ENCODE measurements at regions not wholly inside any gene's neighbourhood (a gene's known extent, or its start where the extent isn't known, plus 50 kb on each side); places are given as distances from the start of the nearest gene placed in this dataset.

DNA sequence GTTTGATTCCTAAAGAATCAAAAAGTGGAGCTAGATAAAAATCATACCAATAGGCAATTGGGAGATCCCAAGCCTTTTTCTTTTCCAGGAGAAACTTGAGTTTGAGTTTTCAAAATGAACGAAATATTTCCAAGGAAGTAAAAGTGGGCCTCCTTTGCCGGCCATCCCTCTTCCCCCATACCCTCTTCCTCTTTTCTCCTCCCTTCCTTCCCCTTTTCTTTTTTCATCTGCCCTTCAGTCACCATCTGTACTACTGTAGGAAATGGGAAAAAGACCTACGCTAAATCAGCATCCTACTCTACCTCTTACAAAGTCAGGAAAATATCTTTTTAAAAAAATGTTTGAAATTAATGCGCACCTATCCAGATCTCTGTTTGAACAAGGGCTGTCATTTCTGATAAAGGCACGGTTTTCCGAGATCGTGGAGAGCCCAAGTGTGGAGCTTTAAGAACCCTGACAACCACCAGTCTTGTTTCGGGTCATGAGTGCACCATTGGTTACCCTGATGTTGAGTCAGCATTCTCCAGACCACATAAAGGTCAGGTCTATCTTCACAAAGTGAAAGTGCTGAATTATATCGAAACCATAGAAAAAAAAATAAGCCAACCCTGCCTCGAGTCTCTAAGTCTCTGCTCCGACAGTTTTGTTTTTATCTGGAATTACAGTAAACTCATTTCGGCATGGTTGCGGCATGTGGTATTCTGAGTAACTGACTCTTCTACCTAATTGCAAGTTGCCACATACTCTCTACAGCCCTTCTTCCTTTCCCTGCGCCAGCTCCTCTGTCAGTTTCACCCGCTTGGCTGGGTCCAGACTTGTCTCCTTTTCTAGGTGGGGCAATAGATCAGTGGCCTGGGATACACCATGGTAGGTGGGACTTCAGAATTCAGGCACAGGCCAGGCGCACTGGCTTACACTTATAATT lies 140.2 kb upstream of the KLF3 start (continued):
- TF ChIP-seq SMARCA4 (IDR thresholded peaks at IDR 0.05) (peak; percentile 41; the same call in 1 of the 2 replicates), SREBF2 (CRISPR knock-in tag; IDR thresholded peaks at IDR 0.05) (no peak), TBL1XR1 (IDR thresholded peaks at IDR 0.05; ENCODE audit: low read length in 2 of 2) (peak in 1 of 2 experiments; percentile 17; a peak in 1 of 4 replicates), ZNF347 (CRISPR knock-in tag; IDR thresholded peaks at IDR 0.05; ENCODE audit: low read depth) (no peak), MBD2 (IDR thresholded peaks at IDR 0.05; ENCODE audit: borderline replicate concordance, low read depth) (no peak), ASH1L (IDR thresholded peaks at IDR 0.05; ENCODE audit: borderline replicate concordance, low read depth, partially characterized antibody) (no peak), MCM5 (IDR thresholded peaks at IDR 0.05; ENCODE audit: low read depth) (no peak), XRCC3 (IDR thresholded peaks at IDR 0.05) (no peak), SAFB (IDR thresholded peaks at IDR 0.05; ENCODE audit: borderline replicate concordance, low read depth, low read length) (no peak), ZNF324 (CRISPR knock-in tag; IDR thresholded peaks at IDR 0.05) (no peak), GTF2F1 (IDR thresholded peaks at IDR 0.05; ENCODE audit: low read depth, low read length) (no peak), RBM25 (IDR thresholded peaks at IDR 0.05; ENCODE audit: low read depth, low read length, severe bottlenecking) (no peak), ZNF449 (CRISPR knock-in tag; IDR thresholded peaks at IDR 0.05) (0 out of 2 replicates have a peak, but pooled peaks have one; percentile 40), ZMIZ1 (IDR thresholded peaks at IDR 0.05; ENCODE audit: low read depth in 2 of 2, low read length in 2 of 2) (no peak)
- TF ChIP-seq, protein P1, sequence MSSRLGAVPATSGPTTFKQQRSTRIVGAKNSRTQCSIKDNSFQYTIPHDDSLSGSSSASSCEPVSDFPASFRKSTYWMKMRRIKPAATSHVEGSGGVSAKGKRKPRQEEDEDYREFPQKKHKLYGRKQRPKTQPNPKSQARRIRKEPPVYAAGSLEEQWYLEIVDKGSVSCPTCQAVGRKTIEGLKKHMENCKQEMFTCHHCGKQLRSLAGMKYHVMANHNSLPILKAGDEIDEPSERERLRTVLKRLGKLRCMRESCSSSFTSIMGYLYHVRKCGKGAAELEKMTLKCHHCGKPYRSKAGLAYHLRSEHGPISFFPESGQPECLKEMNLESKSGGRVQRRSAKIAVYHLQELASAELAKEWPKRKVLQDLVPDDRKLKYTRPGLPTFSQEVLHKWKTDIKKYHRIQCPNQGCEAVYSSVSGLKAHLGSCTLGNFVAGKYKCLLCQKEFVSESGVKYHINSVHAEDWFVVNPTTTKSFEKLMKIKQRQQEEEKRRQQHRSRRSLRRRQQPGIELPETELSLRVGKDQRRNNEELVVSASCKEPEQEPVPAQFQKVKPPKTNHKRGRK (tag; IDR thresholded peaks at IDR 0.05) = 0 out of 2 replicates have a peak, but pooled peaks have one; percentile 33
- TF ChIP-seq, protein P2, sequence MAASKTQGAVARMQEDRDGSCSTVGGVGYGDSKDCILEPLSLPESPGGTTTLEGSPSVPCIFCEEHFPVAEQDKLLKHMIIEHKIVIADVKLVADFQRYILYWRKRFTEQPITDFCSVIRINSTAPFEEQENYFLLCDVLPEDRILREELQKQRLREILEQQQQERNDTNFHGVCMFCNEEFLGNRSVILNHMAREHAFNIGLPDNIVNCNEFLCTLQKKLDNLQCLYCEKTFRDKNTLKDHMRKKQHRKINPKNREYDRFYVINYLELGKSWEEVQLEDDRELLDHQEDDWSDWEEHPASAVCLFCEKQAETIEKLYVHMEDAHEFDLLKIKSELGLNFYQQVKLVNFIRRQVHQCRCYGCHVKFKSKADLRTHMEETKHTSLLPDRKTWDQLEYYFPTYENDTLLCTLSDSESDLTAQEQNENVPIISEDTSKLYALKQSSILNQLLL (CRISPR knock-in tag; IDR thresholded peaks at IDR 0.05; ENCODE audit: borderline replicate concordance) = no peak
- TF ChIP-seq, protein P3, sequence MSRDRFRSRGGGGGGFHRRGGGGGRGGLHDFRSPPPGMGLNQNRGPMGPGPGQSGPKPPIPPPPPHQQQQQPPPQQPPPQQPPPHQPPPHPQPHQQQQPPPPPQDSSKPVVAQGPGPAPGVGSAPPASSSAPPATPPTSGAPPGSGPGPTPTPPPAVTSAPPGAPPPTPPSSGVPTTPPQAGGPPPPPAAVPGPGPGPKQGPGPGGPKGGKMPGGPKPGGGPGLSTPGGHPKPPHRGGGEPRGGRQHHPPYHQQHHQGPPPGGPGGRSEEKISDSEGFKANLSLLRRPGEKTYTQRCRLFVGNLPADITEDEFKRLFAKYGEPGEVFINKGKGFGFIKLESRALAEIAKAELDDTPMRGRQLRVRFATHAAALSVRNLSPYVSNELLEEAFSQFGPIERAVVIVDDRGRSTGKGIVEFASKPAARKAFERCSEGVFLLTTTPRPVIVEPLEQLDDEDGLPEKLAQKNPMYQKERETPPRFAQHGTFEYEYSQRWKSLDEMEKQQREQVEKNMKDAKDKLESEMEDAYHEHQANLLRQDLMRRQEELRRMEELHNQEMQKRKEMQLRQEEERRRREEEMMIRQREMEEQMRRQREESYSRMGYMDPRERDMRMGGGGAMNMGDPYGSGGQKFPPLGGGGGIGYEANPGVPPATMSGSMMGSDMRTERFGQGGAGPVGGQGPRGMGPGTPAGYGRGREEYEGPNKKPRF (IDR thresholded peaks at IDR 0.05; ENCODE audit: low read depth, low read length) = no peak

Data from K562 (cell line).